Prostate gland (tissue), 2 donors: ENCODE measurements at regions not wholly inside any gene's neighbourhood (a gene's known extent, or its start where the extent isn't known, plus 50 kb on each side); places are given as distances from the start of the nearest gene placed in this dataset.

ENCODE experiments used
- DNase-seq: peaks from one replicate; pipeline ENCODE4 v3.0.0-alpha.2; 2019; ENCODE audit warnings: low spot score
- H3K27ac ChIP-seq, 2 donors: fragments of 200-600 bp; sonication (generic); 2 replicates each; pipeline ENCODE4 v1.5.1; 2017 to 2019
- H3K27me3 ChIP-seq: fragments of 200-600 bp; sonication (generic); replicated peaks from 2 replicates; pipeline ENCODE4 v1.5.1; 2019; ENCODE audit not compliant: insufficient read depth
- H3K36me3 ChIP-seq, 2 donors: fragments of 200-600 bp; sonication (generic); 1 replicate in 1 of 2; 2 replicates in 1 of 2; pipeline versions ENCODE4 v1.5.1 to v1.8.1; 2017 to 2019
- H3K4me1 ChIP-seq: fragments of 200-600 bp; sonication (generic); replicated peaks from 2 replicates; pipeline ENCODE4 v1.5.1; 2019
- H3K4me3 ChIP-seq, 2 donors: fragments of 200-600 bp; sonication (generic); 2 replicates each; pipeline ENCODE4 v1.5.1; 2017 to 2019
- H3K9me3 ChIP-seq: fragments of 200-600 bp; sonication (generic); 2 replicates; pipeline ENCODE4 v1.5.1; 2017
- CTCF ChIP-seq, 4 experiments: fragments of 200-600 bp in 2 of 4; fragments of 450-650 bp in 2 of 4; sonication (generic) in 2 of 4; IDR thresholded peaks; 1 replicate in 3 of 4; 2 replicates in 1 of 4; pipeline ENCODE4 v1.5.1; 2016 to 2019; ENCODE audit warnings: antibody characterized with exemption in 4 of 4, mild to moderate bottlenecking in 2 of 4, moderate library complexity in 2 of 4
- POLR2A ChIP-seq: fragments of 450-650 bp; IDR thresholded peaks from one replicate; pipeline ENCODE4 v1.6.1; 2016; ENCODE audit warnings: antibody characterized with exemption, mild to moderate bottlenecking
- POLR2AphosphoS5 ChIP-seq: sonication (generic); formaldehyde crosslinking; IDR thresholded peaks from one replicate; pipeline ENCODE4 v1.6.1; 2017; ENCODE audit warnings: antibody characterized with exemption
- WGBS: methylation state at CpG from one replicate; pipeline ENCODE4 v1.1.5; 2018; 5-methylcytosine and 5-hydroxymethylcytosine counted together
- intact Hi-C: fragments of 100-400 bp; cut with DNase I; formaldehyde crosslinking; loops from one replicate; pipeline ENCODE4 v1.14.2; 2022

DNA sequence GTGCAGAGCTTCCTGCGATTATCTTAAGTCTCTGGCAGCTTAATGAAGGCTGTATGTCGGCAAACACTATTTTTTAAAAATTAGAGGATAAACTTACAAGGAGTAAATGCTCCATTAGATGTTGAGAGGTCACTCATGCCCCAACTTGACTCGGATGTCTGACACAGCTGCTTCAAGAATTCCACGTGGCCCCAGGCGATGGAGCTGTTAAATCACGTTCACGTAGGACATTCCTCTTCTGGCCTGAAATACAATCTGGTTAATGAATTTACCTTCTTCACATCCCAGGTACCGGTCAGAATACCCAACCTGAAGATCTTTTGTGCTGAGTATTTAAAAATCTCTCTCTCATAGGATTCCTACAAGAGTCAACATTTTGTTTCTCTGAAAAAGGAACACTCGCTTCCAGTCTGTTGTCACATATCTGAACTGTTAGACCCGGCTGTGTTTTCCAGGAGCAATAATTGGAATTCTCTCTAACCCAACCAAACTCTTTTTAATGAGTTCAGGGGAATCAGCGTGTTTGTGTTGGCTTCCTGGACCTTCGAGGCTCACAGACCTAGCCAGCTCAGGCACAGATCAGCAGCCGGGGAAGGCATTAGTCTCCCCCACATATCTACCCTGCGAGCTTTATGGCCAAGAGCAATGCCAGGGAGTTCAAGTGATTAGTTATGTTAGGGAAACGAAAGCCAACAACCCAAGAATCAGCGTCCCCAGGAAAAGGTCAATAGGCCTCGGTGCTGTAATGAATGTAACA lies 284.9 kb downstream of the FGFR2 start:
- peak; percentile 83 for DNase-seq
- Histone ChIP-seq H3K27me3 (no peaks in the 10 kb centered on the region), H3K27ac (peak overlapping the region; percentile 14 to 51), H3K9me3 (no peaks in the 10 kb centered on the region), H3K4me3 (no peak overlapping the region), H3K36me3 (no peaks in the 10 kb centered on the region), H3K4me1 (peaks cover 5% of the 10 kb centered on the region)
- intact Hi-C loops, result no loop called here
- TF ChIP-seq POLR2AphosphoS5, result peak; percentile 62
- no peak for TF ChIP-seq POLR2A
- WGBS, result 26% methylated on average over 17 of the region's 17 CpGs

GRCh38 chr10:121316432-121316831 lies 281.8 kb downstream of the FGFR2 start:
- Histone ChIP-seq H3K27me3 (no peaks in the 10 kb centered on the region), H3K9me3 (no peaks in the 10 kb centered on the region), H3K4me1 (peaks cover 5% of the 10 kb centered on the region), H3K36me3 (no peaks in the 10 kb centered on the region), H3K4me3 (no peak overlapping the region), H3K27ac (no peak overlapping the region)
- WGBS, result 94% methylated on average over 3 of the region's 3 CpGs
- intact Hi-C loops, result no loop called here
- TF ChIP-seq POLR2A, result no peak
- TF ChIP-seq CTCF (IDR thresholded peaks at IDR 0.05), result no peak
- TF ChIP-seq POLR2AphosphoS5, result no peak
- DNase-seq, result no peak

- intact Hi-C loops, result no loop called here
- H3K27me3 ChIP-seq, result no peaks in the 10 kb centered on the region
- WGBS, result 97% methylated on average over 1 of the region's 1 CpG
- no peak overlapping the region for H3K4me3 ChIP-seq
- H3K4me1 ChIP-seq, result peaks cover 5% of the 10 kb centered on the region
- no peaks in the 10 kb centered on the region for H3K36me3 ChIP-seq
- no peaks in the 10 kb centered on the region for H3K9me3 ChIP-seq
- DNase-seq, result no peak
- H3K27ac ChIP-seq, result no peak overlapping the region
- TF ChIP-seq CTCF (IDR thresholded peaks at IDR 0.05), result no peak
- no peak for TF ChIP-seq POLR2A
- no peak for TF ChIP-seq POLR2AphosphoS5
Observed at GRCh38 chr10:121317374-121317773, 280.9 kb downstream of the FGFR2 start.

DNA sequence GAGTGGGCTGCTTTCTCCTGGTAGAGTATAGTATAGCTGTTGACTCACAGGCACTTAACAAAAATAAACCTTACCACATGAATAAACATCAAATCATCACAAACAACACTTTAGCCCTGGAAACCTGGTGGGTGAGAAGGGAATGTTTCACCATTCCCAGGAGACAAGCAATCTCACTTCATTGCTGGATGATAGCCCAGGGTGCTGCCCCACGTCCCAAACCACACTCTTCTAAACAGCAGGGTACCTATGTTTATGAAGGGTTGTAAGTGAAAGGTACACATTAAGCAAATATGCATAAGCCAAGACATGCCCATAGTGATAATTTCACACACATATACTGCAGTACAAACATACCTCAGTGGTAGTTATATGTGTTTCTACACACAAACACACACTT lies 276.2 kb downstream of the FGFR2 start:
- Histone ChIP-seq H3K4me1 (no peaks in the 10 kb centered on the region), H3K4me3 (no peak overlapping the region), H3K27ac (no peak overlapping the region), H3K9me3 (no peaks in the 10 kb centered on the region), H3K36me3 (no peaks in the 10 kb centered on the region), H3K27me3 (no peaks in the 10 kb centered on the region)
- DNase-seq, result no peak
- TF ChIP-seq POLR2AphosphoS5 (no peak), CTCF (IDR thresholded peaks at IDR 0.05) (no peak), POLR2A (no peak)
- intact Hi-C loops, result no loop called here
- WGBS, result 44% methylated on average over 1 of the region's 1 CpG

GRCh38 chr10:121322776-121323175 lies 275.5 kb downstream of the FGFR2 start:
- no peaks in the 10 kb centered on the region for H3K27me3 ChIP-seq
- no peaks in the 10 kb centered on the region for H3K36me3 ChIP-seq
- no peak overlapping the region for H3K4me3 ChIP-seq
- TF ChIP-seq CTCF (IDR thresholded peaks at IDR 0.05) (no peak), POLR2AphosphoS5 (no peak), POLR2A (no peak)
- H3K9me3 ChIP-seq, result no peaks in the 10 kb centered on the region
- H3K4me1 ChIP-seq, result no peaks in the 10 kb centered on the region
- 100% methylated on average over 1 of the region's 1 CpG for WGBS
- no peak overlapping the region for H3K27ac ChIP-seq
- intact Hi-C loops, result no loop called here
- no peak for DNase-seq
